Keratinocyte (primary cell): ENCODE measurements at regions not wholly inside any gene's neighbourhood (a gene's known extent, or its start where the extent isn't known, plus 50 kb on each side); places are given as distances from the start of the nearest gene placed in this dataset.

ENCODE experiments used
- DNase-seq: peaks from one replicate; pipeline ENCODE4 v3.0.0-alpha.2; 2011; ENCODE audit warnings: low read depth, missing footprints, low spot score
- FAIRE-seq: peaks from 2 replicates; lab custom pipeline; 2011; peaks lifted over from hg19 to GRCh38; lab: Jason Lieb, UNC
- H2AFZ ChIP-seq: 2 replicates; pipeline ENCODE4 v1.6.0; 2012; ENCODE audit warnings: low read length, control low read depth, inconsistent platforms; ENCODE audit not compliant: control insufficient read depth
- H3K27ac ChIP-seq: 2 replicates; pipeline ENCODE4 v1.5.1; 2011; ENCODE audit warnings: low read length; ENCODE audit not compliant: control insufficient read depth, insufficient read depth
- H3K27me3 ChIP-seq: 3 replicates; pipeline ENCODE4 v1.6.0; 2011; ENCODE audit warnings: low read length; ENCODE audit not compliant: control insufficient read depth, insufficient read depth; ENCODE audit errors: extremely low read depth
- H3K36me3 ChIP-seq, 2 experiments: 2 replicates in 1 of 2; 3 replicates in 1 of 2; pipeline ENCODE4 v1.5.1; 2011; ENCODE audit warnings: low read length in 2 of 2, mild to moderate bottlenecking in 1 of 2; ENCODE audit not compliant: control insufficient read depth in 2 of 2, insufficient read depth in 2 of 2; ENCODE audit errors: extremely low read depth in 1 of 2
- H3K4me1 ChIP-seq: 3 replicates; pipeline ENCODE4 v1.5.1; 2011; ENCODE audit warnings: low read length; ENCODE audit not compliant: control insufficient read depth, insufficient read depth; ENCODE audit errors: extremely low read depth
- H3K4me2 ChIP-seq: 3 replicates; pipeline ENCODE4 v1.6.0; 2011; ENCODE audit warnings: low read depth, low read length; ENCODE audit not compliant: control insufficient read depth, insufficient read depth; ENCODE audit errors: extremely low read depth
- H3K4me3 ChIP-seq, 3 experiments: fragments of 200-600 bp in 1 of 3; sonication (generic) in 1 of 3; 2 replicates in 2 of 3; 3 replicates in 1 of 3; pipeline ENCODE4 v1.5.1; 2011 to 2016; ENCODE audit warnings: low read length in 3 of 3, mild to moderate bottlenecking in 3 of 3, control low read depth in 2 of 3, inconsistent platforms in 1 of 3, low read depth in 1 of 3, mixed read lengths in 1 of 3, mixed run types in 1 of 3, moderate library complexity in 1 of 3; ENCODE audit not compliant: control insufficient read depth in 2 of 3, insufficient read depth in 2 of 3; ENCODE audit errors: extremely low read depth in 1 of 3
- H3K79me2 ChIP-seq: 2 replicates; pipeline ENCODE4 v1.6.0; 2012; ENCODE audit warnings: low read length; ENCODE audit not compliant: control insufficient read depth, insufficient read depth
- H3K9ac ChIP-seq: 3 replicates; pipeline ENCODE4 v1.6.0; 2011; ENCODE audit warnings: low read length; ENCODE audit not compliant: control insufficient read depth, insufficient read depth; ENCODE audit errors: extremely low read depth
- H3K9me1 ChIP-seq: 3 replicates; pipeline ENCODE4 v1.6.0; 2011; ENCODE audit warnings: low read length; ENCODE audit not compliant: control insufficient read depth, insufficient read depth; ENCODE audit errors: extremely low read depth
- H3K9me3 ChIP-seq: 2 replicates; pipeline ENCODE4 v1.5.1; 2012; ENCODE audit warnings: low read depth, low read length; ENCODE audit not compliant: control insufficient read depth
- H4K20me1 ChIP-seq: 3 replicates; pipeline ENCODE4 v1.6.0; 2011; ENCODE audit warnings: low read length; ENCODE audit not compliant: control insufficient read depth, insufficient read depth; ENCODE audit errors: extremely low read depth
- EZH2 ChIP-seq: IDR thresholded peaks from one replicate; pipeline ENCODE4 v1.6.1; 2012; ENCODE audit warnings: inconsistent platforms, mild to moderate bottlenecking, low read length, moderate library complexity
- dilution Hi-C: fragments of 300-500 bp; cut with MboI; formaldehyde crosslinking; loops from one replicate; pipeline ENCODE4 v1.7.0; 2020; ENCODE audit warnings: low sequenced_read_pairs; ENCODE audit not compliant: extremely low pct_ligation_motif_present
- TF ChIP-seq, protein P1 (sequence below), 3 experiments: IDR thresholded peaks in 1 of 3; conservative IDR thresholded peaks in 1 of 3; optimal IDR thresholded peaks in 1 of 3; 2 replicates in 2 of 3; 3 replicates in 1 of 3; pipeline versions ENCODE3 to v1.5.1; 2011; ENCODE audit warnings: low read length in 3 of 3, mild to moderate bottlenecking in 3 of 3, moderate library complexity in 2 of 3, control low read depth in 1 of 3, inconsistent platforms in 1 of 3; ENCODE audit not compliant: insufficient read depth in 2 of 3; ENCODE audit errors: extremely low read depth in 1 of 3

DNA sequence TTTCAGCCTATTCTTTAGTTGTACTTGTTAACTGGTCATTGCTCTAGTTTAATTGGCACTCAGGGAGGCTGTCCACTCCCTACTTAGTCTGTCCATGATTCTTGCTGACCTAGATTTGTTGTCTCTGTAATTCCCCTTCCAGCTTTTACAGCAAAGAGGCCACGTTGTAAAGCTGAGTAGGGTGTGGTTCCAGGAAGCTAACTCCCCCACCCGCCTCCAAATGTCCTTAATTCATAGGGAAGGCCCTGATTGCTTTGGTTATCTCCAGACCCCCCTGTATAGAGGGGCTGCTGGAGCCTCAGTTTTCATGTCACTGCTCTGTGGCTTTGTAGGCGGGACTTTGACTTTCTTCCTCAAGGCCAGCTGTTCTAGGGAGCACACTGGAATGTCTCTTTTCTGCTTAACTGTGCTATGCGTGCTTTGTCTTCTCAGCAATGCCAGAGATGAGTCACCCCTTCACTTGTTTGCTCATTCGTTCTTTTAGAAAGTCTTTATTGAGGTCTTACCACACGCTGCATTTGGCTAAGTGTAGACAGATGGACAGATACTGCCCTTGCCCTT, 175.1 kb upstream of the JAG1 start:
- Histone ChIP-seq H3K4me3 (no peak overlapping the region), H3K79me2 (no peaks in the 10 kb centered on the region), H2AFZ (peak overlapping the region; percentile 81), H3K9me3 (no peaks in the 10 kb centered on the region), H3K27ac (peak overlapping the region; percentile 68), H3K4me2 (peak overlapping the region; percentile 55), H3K9me1 (no peaks in the 10 kb centered on the region), H3K27me3 (no peaks in the 10 kb centered on the region), H3K36me3 (no peaks in the 10 kb centered on the region), H3K9ac (peak overlapping the region; percentile 40), H4K20me1 (no peaks in the 10 kb centered on the region), H3K4me1 (peaks cover 11% of the 10 kb centered on the region)
- dilution Hi-C loops: no loop called here
- TF ChIP-seq, protein P1, sequence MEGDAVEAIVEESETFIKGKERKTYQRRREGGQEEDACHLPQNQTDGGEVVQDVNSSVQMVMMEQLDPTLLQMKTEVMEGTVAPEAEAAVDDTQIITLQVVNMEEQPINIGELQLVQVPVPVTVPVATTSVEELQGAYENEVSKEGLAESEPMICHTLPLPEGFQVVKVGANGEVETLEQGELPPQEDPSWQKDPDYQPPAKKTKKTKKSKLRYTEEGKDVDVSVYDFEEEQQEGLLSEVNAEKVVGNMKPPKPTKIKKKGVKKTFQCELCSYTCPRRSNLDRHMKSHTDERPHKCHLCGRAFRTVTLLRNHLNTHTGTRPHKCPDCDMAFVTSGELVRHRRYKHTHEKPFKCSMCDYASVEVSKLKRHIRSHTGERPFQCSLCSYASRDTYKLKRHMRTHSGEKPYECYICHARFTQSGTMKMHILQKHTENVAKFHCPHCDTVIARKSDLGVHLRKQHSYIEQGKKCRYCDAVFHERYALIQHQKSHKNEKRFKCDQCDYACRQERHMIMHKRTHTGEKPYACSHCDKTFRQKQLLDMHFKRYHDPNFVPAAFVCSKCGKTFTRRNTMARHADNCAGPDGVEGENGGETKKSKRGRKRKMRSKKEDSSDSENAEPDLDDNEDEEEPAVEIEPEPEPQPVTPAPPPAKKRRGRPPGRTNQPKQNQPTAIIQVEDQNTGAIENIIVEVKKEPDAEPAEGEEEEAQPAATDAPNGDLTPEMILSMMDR (optimal IDR thresholded peaks at IDR 0.05 in 1 of 3, IDR thresholded peaks at IDR 0.05 in 1 of 3, conservative IDR thresholded peaks at IDR 0.05 in 1 of 3; ENCODE audit: extremely low read depth in 1 of 3, insufficient read depth in 2 of 3, low read length in 3 of 3): no peak
- no peak for TF ChIP-seq EZH2
- DNase-seq (peak; percentile 62), FAIRE-seq (peak; percentile 99)

DNA sequence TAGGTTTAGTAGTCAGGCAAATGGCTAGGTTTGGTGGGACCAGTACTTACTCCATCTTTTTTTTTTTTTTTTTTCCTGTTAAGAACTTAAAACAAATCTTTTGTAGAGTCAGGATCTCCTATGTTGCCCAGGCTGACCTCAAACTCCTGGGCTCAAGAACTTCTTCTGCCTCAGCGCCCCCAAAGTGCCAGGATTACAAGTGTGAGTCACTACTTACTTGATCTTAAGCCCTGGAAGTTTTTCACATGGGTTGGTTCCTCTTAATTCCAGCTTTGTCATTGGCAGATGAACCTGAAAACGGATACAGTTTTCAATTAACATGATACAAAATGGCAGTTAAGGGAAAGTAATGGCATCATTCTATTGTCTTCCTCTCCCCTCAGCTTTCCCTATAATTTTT, 179.4 kb upstream of the JAG1 start:
- H3K27ac ChIP-seq: no peak overlapping the region
- H3K9me1 ChIP-seq: no peaks in the 10 kb centered on the region
- no peaks in the 10 kb centered on the region for H3K9me3 ChIP-seq
- H3K36me3 ChIP-seq: no peaks in the 10 kb centered on the region
- dilution Hi-C loops: no loop called here
- DNase-seq (no peak), FAIRE-seq (no peak)
- TF ChIP-seq, protein P1 (optimal IDR thresholded peaks at IDR 0.05 in 1 of 3, IDR thresholded peaks at IDR 0.05 in 1 of 3, conservative IDR thresholded peaks at IDR 0.05 in 1 of 3; ENCODE audit: extremely low read depth in 1 of 3, insufficient read depth in 2 of 3, low read length in 3 of 3): no peak
- no peak for TF ChIP-seq EZH2
- no peak overlapping the region for H3K9ac ChIP-seq
- no peak overlapping the region for H2AFZ ChIP-seq
- H4K20me1 ChIP-seq: no peaks in the 10 kb centered on the region
- H3K27me3 ChIP-seq: no peaks in the 10 kb centered on the region
- H3K4me1 ChIP-seq: peaks cover 11% of the 10 kb centered on the region
- H3K79me2 ChIP-seq: no peaks in the 10 kb centered on the region
- H3K4me2 ChIP-seq: no peak overlapping the region
- H3K4me3 ChIP-seq: no peak overlapping the region
